GM18499 (cell line): ENCODE measurements at regions not wholly inside any gene's neighbourhood (a gene's known extent, or its start where the extent isn't known, plus 50 kb on each side); places are given as distances from the start of the nearest gene placed in this dataset.

ENCODE experiments used
- ATAC-seq: cut with Tn5 transposase; IDR thresholded peaks from one replicate; pipeline ENCODE4 v1.9.1; 2021; ENCODE audit warnings: moderate number of reproducible peaks; ENCODE audit not compliant: insufficient read depth, unreplicated experiment

DNA sequence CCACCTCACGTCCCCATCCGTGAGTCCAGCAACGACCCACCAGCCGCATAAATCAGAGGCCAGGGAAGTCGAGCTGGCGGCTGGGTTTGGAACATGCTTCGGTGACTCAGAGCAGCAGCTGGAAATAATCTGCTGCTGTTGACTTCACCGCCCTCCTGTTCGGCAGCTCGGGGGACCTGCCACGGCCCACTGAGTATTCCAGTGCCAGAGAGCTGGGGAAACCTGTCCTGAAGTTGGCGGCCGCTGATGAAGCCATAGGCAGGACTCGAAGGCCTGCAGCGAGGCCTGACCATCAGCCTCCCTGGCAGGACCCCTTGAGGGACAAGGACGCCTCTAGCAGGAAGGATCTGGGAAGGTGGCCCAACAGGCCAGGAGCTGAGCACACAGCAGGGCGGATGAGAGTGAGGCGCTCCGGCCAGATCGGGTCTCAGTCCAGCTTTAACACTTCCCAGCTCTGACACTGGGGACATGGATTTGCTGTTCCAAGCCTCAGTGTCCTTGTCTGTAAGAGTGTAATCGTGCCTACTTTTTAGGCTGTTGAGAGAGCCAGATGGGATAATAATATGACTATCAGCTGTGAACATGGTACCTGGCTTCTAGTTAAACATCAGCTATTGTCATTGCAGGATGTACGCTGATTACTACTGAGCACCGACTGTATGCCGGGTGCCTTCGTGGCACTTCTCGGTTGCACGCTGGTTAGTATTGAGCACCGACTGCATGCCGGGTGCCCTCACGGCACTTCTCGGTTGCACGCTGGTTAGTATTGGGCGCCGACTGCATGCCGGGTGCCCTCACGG is 50.4 kb upstream of the CIBAR2 start:
- no peak for ATAC-seq

DNA sequence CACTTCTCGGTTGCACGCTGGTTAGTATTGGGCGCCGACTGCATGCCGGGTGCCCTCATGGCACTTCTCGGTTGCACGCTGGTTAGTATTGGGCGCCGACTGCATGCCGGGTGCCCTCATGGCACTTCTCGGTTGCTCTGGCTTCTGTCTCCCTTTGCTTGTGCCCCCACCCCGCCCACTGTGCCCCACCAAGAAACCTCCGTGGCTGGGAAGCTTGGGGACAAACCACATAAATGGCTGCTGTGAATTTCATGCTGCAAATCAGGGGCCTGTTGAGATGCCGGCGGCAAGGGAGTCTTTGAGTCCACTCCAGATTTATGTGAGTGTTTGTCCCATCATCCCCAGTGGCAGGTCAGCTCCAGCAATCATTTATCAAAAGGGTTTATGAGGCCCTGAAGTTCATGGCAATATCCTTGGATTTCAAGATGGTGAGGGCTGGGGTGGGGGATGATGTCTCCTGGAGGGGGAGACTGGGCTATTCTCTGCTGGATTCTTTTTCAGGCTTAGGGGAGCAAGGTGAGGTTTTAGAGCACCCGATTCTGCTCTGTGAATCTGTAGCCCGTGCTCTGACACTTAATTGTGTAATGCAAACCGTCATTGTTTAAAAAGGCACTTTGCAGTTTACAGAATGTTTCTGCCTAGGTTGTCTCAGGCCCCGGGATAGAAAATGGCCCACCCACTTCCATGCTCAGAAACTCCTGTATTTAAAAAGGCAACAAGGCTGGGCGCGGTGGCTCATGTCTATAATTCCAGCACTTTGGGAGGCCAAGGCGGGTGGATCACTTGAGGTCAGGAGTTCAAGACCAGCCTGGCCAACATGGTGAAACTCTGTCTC is 51.2 kb upstream of the CIBAR2 start:
- no peak for ATAC-seq

DNA sequence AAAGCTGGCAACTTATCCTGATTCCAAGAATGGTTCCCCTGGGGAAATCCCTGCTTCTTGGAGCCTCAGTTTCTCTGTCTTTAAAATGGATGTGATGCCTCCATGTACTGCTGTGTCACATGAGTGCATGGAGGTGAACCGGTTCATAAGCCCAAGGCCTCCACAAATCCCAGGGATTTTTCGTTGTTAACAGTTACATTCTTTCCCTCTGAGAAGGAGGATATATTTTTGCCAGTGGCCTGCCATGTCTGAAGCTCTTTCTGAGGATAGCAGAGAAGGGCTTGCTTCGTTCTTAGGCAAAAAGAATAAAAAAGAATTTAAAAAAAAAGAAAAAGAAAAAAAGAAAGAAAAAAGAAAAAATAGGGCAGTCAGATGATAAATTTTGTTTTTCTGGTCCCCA is 52.2 kb upstream of the CIBAR2 start:
- no peak for ATAC-seq

DNA sequence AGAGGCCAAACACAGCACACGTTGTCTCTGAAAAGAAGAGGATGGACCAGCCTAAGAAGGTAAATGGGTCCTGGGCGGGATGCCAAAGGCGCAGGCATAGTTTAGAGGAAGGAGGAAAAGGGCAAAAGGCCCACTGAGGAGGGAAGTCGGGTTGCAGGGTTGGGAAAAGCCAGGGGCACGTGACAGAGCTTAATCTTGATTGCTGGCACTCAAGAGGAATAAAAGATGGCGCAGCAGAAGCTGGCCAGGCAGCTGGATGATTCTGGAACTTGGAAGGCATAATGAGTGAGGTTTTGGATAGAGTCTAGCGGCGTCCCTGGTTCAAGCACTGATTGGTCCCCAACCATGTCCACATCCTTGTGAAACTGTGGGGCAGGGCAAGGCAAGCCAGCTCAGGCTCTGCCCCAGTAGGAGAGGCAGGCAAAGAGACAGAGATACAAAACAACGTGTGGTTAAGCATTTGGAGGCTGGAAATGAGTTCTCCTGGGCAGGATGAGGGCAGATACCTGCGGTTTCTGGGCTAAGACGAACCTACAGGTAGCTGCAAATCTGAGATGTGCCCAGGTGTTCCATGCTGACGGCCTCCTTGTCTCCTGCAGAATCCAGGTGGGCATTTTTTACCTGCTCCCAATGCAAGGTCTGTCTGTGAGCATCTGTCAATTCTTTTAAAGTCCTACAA is 52.7 kb upstream of the CIBAR2 start:
- no peak for ATAC-seq

DNA sequence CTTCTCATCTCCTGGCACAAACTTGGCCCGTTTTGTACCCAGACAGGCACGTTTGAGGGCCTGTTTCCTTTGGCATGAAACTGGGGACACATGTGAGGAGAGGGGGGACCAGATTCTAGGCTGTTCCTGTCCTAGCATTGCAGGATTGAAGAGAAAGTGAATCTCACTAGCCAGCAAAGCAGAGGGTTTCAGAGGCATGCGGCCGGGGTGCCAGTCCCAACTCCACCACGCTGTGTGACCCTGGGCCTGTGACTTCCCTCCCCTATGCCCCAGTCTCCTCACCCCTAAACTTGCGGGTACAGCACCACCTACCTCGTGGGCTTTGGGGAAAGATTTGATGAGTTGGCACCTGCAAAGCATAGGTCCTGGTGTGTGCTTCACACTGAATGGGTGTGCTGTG is 53.5 kb upstream of the CIBAR2 start:
- ATAC-seq = no peak

DNA sequence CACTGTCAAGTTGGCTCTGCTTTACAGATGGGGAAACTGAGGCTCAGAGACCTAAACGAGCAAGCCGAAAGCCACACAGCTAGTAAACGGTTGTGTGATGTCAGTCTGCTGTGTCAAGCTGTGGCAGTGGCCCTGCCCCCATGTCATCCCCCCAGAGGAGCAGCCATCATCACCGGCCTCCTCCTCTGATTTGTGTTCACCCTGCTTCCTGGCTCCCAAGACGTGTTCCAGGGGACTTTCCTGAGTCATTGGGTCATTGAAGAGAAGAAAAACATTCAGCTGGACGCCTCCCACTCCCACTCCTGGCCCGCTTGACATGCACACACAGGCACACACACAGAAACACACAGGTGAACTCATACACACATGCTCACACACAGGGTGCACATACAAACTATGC is 54.0 kb upstream of the CIBAR2 start:
- no peak for ATAC-seq

DNA sequence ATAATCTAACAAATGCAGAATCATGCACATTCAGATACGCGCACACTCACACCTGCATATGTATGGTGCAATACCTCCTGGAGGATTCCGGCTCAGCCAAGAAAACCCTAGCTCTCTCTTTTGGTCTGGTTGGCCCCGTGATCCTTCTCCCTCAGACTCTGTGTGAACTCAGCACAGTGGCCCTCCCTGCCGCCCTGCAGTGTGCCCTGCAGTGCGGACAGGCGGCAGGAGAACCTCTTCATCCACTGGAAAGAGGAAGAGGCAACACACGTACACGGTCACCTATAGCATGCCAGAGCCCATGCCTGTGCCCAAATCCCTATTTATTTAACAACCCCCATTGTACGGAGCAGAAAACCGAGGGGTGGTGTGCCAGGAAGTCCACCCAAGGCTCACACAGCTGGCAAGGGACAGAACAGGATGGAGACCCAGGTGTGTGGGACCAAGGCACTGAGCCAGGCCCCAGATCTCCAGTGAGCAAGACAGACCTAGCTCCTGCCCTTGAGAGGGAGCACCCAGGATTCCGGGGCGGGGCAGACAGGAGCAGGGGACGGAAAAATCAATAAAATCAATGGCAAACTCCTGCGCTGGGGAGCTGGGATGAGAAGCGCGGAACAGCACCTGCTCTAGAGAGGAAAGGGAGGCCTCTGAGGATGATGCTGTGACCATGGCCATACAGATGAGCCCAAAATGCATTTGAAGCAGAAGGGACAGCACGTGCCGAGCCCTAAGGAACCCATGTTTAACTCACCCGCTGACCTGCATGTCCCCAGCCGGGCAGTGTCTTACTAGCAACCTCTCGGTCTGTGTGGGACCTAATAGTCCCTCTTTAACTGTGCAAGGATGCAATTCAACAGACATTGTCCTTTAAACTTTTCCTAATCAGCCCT is 54.7 kb upstream of the CIBAR2 start:
- ATAC-seq = no peak

DNA sequence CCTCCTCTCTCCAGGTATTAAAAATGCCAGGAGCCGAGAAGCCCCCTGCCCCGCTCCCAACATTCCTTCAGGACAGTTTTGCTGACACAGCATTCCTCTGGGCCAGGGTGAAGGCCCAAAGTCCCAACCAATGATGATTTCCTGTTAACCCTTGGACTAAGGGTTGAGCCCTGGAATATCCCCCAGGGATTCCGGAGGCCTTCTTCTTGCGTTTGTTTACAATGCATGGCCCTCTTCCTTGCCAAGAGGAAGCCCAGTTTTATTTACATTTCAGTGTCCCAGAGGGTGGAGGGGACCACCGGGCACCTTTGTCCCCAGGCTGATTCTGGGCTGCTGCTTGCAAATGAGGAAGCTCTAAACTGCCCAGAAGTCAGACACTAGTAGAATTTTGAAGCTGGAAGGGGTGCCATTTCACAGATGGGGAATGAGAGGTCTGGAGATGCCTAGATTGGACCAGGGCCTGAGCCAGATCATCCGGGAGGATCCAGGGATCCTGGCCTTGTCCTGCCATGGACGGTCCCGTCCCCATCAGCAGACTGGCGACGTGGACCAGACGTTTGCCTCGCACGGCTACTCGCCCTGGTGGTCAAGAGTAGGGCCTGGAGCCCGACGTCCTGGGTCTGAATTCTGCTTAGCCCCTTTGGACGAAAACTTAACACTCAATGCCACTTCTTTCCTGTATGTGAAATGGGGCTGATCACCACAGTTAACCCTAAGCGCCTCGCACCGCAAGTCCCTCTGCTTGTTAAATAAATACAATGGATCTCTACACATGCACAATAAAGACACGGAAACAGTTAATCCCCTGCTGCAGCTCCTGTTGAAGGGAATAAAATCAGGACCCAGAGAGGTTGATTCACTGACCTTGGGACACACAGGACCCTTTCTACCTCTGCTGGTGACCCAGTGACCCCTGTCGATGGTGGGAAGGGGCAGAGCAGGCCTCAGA is 55.6 kb upstream of the CIBAR2 start:
- ATAC-seq = no peak

DNA sequence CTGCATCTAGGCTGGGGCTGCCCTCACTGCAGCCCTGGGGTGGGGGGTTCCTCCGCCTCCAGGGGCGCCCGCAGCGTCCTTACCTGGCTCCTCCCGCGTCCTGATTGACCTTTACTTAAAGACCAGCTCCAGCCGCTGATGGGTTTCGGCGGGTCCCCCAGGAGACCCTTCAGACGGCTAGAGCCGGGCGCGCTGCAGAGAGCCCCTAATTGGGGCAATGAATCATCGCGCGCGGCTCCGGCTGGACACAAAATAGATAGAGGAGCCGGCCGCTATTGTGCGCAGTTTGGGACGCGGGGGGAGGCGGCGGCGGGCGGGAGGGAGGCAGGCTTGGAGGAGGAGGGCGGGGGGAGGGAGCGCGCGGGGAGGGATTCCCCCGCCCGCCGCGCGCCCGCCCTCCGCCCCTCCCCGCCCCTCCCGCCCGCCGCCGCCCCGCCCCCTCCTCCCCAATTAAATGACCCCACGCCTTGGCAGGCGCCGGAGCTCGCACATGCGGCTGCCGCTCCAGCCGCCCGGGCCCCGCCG is 56.5 kb upstream of the CIBAR2 start:
- ATAC-seq = no peak

DNA sequence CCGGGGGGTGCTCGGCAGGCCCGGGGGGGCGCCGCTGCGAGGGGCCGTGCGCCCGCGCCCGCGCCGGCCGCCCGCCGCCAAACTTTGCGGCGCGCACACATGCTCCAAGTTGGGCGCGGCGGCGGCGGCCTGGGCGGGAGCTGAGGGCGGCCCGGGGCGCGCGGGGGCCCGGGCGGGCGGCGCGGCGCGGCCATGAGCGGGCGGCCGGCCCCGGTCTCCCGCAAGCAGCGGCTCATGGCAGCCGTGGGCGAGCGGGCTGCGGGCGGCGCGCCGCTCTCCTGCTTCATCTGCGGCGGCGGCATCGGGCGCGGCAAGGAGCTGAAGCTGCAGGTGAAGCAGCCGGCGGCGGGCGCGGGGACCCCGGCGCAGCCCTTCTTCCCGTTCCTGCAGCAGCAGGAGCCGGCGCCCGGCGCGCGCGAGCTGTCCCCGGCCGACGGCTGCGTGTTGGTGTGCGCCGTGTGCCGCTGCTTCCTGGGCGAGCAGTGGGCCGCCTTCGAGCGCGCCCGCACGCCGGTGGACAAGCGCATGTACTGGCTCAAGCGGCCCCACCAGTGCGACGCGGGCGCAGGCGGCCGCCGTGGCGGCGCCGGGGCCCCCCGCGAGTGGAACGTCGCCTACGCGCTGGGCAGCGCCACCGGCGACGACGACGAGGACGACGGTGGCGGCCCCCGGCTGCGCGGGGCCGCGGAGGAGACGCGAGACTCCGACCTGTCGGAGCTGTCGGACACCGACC is 57.2 kb upstream of the CIBAR2 start:
- no peak for ATAC-seq

DNA sequence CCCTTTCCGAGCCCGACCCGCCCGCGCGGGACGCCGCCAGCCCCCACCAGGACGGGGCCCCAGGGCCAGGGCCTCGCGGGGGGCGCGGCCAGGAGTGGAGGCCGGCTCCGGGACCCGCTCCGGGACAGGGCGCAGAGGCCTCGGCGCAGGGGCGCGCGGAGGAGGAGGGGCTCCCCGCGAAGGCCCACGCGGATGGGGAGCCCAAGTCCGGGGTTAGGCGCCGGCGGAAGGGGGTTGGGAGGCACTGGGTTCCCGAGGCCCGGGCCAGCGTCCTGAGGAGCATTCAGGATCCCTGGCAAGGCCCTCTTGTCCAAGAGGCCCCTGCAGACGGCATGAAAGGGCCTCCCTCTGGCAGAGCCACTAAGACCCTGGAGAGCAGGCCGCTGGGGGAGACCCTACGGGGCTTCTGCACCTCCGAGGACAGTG is 57.8 kb upstream of the CIBAR2 start:
- ATAC-seq = no peak

DNA sequence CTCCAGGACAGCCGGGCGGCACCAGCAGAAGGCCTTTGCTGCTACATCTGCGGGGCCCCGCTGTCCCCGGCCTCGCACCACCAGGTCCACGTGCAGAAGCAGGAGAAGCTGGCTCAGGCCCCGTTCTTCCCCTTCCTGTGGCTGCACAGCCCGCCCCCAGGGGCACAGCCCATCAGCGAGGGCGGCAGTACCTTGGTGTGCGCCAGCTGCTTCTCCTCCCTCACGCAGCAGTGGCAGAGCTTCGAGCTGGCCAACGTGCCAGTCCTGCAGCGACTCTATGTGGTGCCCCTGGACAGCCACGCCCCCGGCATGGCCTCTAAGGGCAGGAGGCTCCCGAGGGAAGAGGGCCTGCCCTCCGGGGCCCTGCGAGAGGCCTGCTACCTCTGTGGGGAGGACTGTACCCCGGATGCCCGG is 58.3 kb upstream of the CIBAR2 start:
- no peak for ATAC-seq

DNA sequence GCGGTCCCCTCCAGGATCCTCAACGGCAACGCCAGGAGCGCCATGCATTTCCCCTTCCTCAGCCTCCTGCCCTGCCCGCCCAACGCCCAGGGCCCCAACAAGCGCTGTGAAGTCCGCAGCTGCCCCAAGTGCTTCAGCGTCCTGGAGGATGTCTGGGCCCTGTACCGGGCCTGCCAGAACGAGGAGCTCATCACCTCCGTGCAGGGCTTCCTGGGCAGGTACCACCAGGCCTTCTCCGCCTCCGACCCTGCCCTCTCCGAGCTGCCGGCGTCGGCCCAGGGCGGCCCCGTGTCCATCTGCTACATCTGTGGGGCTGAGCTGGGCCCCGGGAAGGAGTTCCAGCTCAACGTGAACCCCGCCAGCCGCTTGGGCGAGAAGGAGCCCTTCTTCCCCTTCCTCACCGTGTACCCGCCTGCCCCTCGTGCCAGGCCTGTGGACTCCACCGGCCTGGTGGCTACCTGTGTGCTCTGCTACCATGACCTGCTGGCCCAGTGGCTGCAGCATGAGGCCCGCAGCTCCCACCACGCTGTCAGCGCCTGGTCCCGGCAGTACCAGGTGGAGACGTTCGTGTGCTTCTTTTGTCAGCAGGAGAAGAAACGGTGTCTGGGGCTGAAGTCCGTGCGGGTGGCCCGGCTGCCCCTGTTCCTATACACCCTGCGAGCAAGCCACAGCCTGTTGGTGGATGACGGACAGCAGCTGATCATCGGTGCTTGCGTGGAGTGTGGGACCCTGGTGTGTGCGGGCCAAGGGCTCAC is 58.9 kb upstream of the CIBAR2 start:
- ATAC-seq = no peak

DNA sequence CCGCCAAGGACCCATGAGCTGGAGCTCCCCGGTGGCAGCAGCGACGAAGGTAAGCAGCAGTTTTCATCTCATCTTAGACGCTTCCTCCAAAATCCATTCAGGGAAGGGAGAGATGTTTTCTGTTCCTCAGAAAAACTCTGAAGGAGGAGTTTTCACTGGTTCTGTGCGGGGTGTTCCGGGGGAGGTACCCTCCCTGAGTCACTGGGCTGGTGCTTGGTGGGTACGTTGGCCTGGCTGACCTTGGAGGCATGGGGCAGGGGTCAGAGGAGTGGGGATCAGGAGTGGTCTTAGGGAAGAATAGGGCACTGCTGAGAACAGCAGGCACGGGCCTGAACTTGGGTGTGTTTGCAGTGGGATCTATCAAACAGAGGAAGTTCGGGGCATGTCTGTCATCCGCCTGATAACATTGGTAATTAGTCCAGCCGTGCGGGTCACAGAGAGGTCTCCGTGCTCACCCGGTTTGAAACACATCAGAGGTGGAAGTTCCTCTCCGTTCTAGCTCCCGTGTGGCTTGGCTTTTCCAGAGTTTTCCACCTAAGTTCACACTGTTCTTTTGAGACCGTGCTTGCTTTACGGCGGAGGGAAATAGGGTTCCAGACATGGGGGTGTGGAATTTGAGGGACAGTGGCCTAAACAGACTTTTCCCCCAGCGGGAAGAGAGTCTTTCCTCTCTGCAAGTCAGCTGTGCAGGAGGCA is 59.6 kb upstream of the CIBAR2 start:
- no peak for ATAC-seq

DNA sequence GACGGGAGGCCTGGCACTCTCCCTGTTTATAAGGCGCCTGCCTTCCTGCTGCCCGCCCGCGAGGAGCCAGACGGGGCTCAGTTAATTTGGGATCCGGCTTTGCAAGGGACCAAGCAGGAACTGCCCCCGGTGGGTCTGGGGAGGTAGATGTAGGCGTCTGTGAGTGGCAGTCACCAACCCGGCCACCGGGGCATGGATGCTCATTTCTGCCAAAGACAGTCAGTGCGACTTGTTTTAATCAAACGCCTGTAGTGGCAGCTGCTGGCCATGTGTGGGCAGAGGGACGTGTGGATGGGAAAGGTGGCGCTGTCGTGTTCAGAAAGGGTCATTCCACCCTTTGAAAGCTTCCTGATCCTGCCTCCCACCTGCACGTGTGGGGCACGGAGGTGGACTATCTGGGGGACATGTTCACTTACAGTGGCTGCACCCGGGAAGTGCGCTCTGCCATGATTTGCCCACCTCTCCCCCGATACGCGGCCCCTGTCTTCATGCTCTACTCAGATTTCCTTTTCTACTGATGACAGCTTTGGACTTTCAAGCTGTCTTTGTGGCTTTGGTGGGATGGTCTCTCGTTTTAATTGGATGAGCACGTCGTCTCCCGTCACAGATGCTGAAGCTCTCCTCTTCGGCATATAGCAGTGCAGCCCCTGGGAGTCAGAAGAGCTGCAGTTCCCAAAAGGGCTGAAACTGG is 60.3 kb upstream of the CIBAR2 start:
- ATAC-seq = no peak
